ENCODE measurements at regions not wholly inside any gene's neighbourhood (a gene's known extent, or its start where the extent isn't known, plus 50 kb on each side); places are given as distances from the start of the nearest gene placed in this dataset.
A peak's percentile ranks its signal among the peaks of the same experiment; 100 is the strongest.

- H3K4me3 ChIP-seq (ENCODE audit: insufficient read depth, low read depth, low read length): no peak overlapping the region
- peak overlapping the region; percentile 90 for H2AFZ ChIP-seq (replicated peaks; ENCODE audit: low read length, poor library complexity)
- peak overlapping the region; percentile 56 for H2BK5ac ChIP-seq (ENCODE audit: low read depth, low read length, poor library complexity, severe bottlenecking)
- peak; percentile 87 for ATAC-seq (ENCODE audit: low read depth)
- peak overlapping the region in 1 of 2 experiments; percentile 73; a peak in 1 of 4 replicates for H4K8ac ChIP-seq (ENCODE audit: low read depth in 2 of 2, low read length in 2 of 2)
- POLR2A ChIA-PET (ENCODE audit: unreplicated experiment): no interaction called here
- H3K4me1 ChIP-seq (ENCODE audit: control insufficient read depth, insufficient read depth, low read length): peaks cover 9% of the 10 kb centered on the region
- WGBS, 2 experiments (ENCODE audit: extremely low coverage in 2 of 2, insufficient read length in 1 of 2): 30% methylated on average over 5 of the region's 9 CpGs; no CpG with 5 or more reads in 1 of the 2 experiments
- BruUV-seq (replicated peaks): no TSS peak
- no peaks in the 10 kb centered on the region for H3K9me3 ChIP-seq (ENCODE audit: control insufficient read depth, insufficient read depth, low read length)
- H4K5ac ChIP-seq (ENCODE audit: low read depth, low read length): no peak overlapping the region
- no peaks in the 10 kb centered on the region for H4K20me1 ChIP-seq (ENCODE audit: insufficient read depth, low read length)
- peak overlapping the region; percentile 86 for H3K4ac ChIP-seq (ENCODE audit: low read depth, low read length)
- peak overlapping the region; percentile 71; the same call in 1 of the 2 replicates for H3K23ac ChIP-seq (ENCODE audit: low read depth, low read length)
- peak overlapping the region; percentile 89 for H2BK120ac ChIP-seq (ENCODE audit: low read depth, low read length)
- no peaks in the 10 kb centered on the region for H3K79me1 ChIP-seq (ENCODE audit: low read depth in 1 of 2, low read length in 2 of 2)
- H3K9me1 ChIP-seq (ENCODE audit: insufficient read depth, low read length): peaks cover 9% of the 10 kb centered on the region
- CTCF ChIA-PET: no interaction called here
- TF ChIP-seq CEBPB (IDR thresholded peaks at IDR 0.05; ENCODE audit: low read depth, low read length) (peak; percentile 74), RAD21 (IDR thresholded peaks at IDR 0.05; ENCODE audit: low read length) (no peak), MAFK (IDR thresholded peaks at IDR 0.05; ENCODE audit: low read depth, low read length) (no peak)
- dilution Hi-C loops (cut with HindIII; ENCODE audit: low sequenced_read_pairs, unreplicated experiment): no loop called here
- peak overlapping the region; percentile 34 for H3K18ac ChIP-seq (ENCODE audit: low read depth, low read length)
- no peak overlapping the region for H3K9ac ChIP-seq (ENCODE audit: low read depth, low read length)
- peak overlapping the region; percentile 39 for H2AK9ac ChIP-seq (replicated peaks; ENCODE audit: low read depth, low read length, poor library complexity)
- peak overlapping the region; percentile 74 for H3K14ac ChIP-seq (replicated peaks; ENCODE audit: low read depth, low read length)
- intact Hi-C loops (cut with micrococcal nuclease): no loop called here
- DNase-seq: peak; percentile 82
- peak overlapping the region; percentile 77 for H3K27ac ChIP-seq (ENCODE audit: insufficient read depth, low read length)
- in situ Hi-C loops (cut with MboI; ENCODE audit: low sequenced_read_pairs): no loop called here
- H2AK5ac ChIP-seq (ENCODE audit: low read depth, low read length): peak overlapping the region; percentile 58; the same call in 1 of the 2 replicates
- no peak overlapping the region; the same call in 1 of the 2 replicates for H3K56ac ChIP-seq (ENCODE audit: extremely low read depth, insufficient read depth, low read length)
- no peaks in the 10 kb centered on the region for H3K27me3 ChIP-seq (ENCODE audit: control insufficient read depth, insufficient read depth, low read length)
- H2BK15ac ChIP-seq (ENCODE audit: low read depth, low read length): peak overlapping the region; percentile 77; the same call in 2 of the 3 replicates
- peak overlapping the region; percentile 65; the same call in 1 of the 2 replicates for H2BK20ac ChIP-seq (ENCODE audit: low read depth, low read length)
- peak overlapping the region; percentile 78 for H4K91ac ChIP-seq (ENCODE audit: insufficient read depth, low read depth, low read length)
- H3K36me3 ChIP-seq (ENCODE audit: control insufficient read depth, insufficient read depth, low read length): no peaks in the 10 kb centered on the region
- no peak overlapping the region for H3K4me2 ChIP-seq (ENCODE audit: low read depth, low read length)
These were observed 94.3 kb downstream of the PSMG1 start for GRCh38 chr21:39088831-39089380.
